ENCODE measurements at regions not wholly inside any gene's neighbourhood (a gene's known extent, or its start where the extent isn't known, plus 50 kb on each side); places are given as distances from the start of the nearest gene placed in this dataset.

DNA sequence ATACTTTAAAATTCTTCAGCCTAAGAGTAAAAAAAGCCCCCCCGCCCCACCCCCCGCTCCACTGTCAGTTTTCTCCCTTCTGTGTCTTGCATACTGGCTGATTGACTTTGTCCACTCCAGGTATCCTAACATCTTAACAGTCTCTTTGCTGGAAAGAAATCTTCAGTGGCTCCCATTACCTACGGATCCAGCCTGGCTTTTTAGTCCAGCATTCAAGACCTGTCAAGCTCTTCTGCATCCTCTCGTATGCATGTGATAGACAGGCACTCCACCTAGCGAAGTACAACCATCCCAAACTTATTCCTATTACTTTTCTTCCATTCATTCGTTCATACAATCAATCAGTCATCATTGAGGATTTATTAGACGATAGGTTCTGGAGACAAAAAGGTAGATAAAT is 288.1 kb downstream of the MYCN start:
- TF ChIP-seq MYC (IDR thresholded peaks at IDR 0.05; ENCODE audit: low read depth, low read length) (no peak), CTCF (IDR thresholded peaks at IDR 0.05; ENCODE audit: low read depth, low read length) (no peak), MAX (IDR thresholded peaks at IDR 0.05; ENCODE audit: low read depth, low read length) (no peak), POLR2A (IDR thresholded peaks at IDR 0.05; ENCODE audit: extremely low read depth, insufficient read length) (no peak)
- DNase-seq (ENCODE audit: low read depth), result no peak
- H3K4me3 ChIP-seq (ENCODE audit: low read depth, low read length), result no peak overlapping the region

DNA sequence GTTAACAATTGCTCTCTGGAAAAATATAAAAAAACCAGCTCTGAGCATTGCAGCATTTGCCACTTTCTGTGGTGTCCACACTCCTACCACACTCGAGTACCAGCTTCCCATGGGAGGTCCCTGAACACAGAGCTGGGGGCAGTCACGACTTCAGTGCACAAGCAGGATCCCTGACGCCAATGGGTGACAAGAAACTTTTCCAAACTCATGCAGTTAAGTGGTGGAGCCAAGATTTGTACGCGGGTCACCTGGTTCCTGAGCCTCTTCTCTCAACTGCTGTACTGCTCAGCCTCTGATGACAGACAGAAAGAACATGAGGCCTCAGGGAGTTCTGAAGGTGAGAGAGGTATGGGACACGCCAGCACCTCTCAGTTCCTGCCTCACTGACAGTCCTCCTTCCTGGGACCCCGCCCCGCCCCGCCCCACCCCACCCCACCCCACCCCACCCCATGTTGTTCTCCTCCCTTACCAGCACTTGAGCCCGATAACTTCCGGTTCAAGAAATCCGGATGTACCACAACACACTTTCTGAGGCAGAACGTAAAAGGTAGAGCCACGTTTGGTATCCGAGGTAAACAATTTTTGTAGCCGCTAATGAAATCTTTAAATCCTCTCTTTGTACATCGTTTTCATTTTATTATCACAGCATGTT is 287.6 kb downstream of the MYCN start:
- DNase-seq (ENCODE audit: low read depth), result no peak
- TF ChIP-seq CTCF (IDR thresholded peaks at IDR 0.05; ENCODE audit: low read depth, low read length) (no peak), MAX (IDR thresholded peaks at IDR 0.05; ENCODE audit: low read depth, low read length) (no peak), POLR2A (IDR thresholded peaks at IDR 0.05; ENCODE audit: extremely low read depth, insufficient read length) (no peak), MYC (IDR thresholded peaks at IDR 0.05; ENCODE audit: low read depth, low read length) (no peak)
- no peak overlapping the region for H3K4me3 ChIP-seq (ENCODE audit: low read depth, low read length)

DNA sequence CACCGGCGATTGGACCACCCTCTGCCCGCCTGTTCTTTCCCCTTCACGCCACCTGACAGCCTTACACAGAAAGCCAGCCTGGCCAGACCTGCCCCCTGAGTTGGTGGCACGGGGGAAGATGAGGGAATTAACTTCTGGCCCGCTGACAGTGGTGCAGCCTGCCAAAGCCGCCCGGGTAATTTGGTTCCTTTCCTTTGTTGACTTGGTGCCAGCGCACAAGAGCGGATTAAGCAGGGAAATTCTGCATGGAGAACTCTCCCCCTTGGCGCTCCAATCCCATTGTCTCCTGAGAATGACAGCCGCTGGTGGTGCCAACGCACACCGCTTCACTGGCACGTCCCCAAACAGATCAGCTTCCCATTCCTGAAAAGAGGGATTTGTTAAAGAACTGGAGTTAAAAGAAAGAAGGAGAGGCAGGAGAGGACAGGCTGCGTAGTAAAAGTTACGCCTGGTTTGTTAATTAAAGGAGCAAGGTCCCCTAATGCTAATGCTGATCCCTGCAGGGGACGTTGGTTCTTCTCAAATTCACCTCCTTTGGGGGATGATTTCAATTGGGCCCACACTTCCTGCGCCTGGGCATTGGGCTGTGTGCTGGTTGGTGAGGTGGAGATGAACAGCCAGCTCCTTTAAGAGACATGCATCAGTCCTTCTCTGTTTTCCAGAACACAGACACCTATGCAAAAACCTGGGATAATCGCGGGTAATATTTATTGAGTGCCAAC is 286.8 kb downstream of the MYCN start:
- TF ChIP-seq MYC (IDR thresholded peaks at IDR 0.05; ENCODE audit: low read depth, low read length) (no peak), POLR2A (IDR thresholded peaks at IDR 0.05; ENCODE audit: extremely low read depth, insufficient read length) (no peak), CTCF (IDR thresholded peaks at IDR 0.05; ENCODE audit: low read depth, low read length) (no peak), MAX (IDR thresholded peaks at IDR 0.05; ENCODE audit: low read depth, low read length) (no peak)
- DNase-seq (ENCODE audit: low read depth), result no peak

DNA sequence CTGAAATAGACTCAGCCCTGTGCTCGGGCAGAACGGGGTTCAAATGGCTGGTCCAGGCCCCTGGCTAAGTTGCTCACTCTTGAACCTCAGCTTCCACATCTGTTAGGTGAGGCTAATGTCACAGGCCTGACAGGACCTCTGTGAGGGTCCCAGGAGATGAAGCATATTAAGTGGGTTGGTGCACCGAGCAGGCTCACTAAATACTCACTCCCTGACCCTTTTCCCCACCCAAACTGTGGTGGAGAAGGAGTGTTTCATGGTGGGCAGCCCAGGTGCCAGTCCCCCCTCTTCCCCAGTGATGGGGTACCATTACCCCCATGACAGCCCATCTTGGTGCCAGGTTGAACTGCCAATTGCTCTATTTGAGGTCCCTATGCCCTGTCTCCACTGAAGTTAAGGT is 286.0 kb downstream of the MYCN start:
- H3K4me3 ChIP-seq (ENCODE audit: low read depth, low read length), result no peak overlapping the region
- no peak for DNase-seq (ENCODE audit: low read depth)
- TF ChIP-seq POLR2A (IDR thresholded peaks at IDR 0.05; ENCODE audit: extremely low read depth, insufficient read length) (no peak), CTCF (IDR thresholded peaks at IDR 0.05; ENCODE audit: low read depth, low read length) (no peak), MAX (IDR thresholded peaks at IDR 0.05; ENCODE audit: low read depth, low read length) (no peak), MYC (IDR thresholded peaks at IDR 0.05; ENCODE audit: low read depth, low read length) (no peak)

More for the DNA sequence above, 286.8 kb downstream of the MYCN start:
- no peak overlapping the region for H3K4me3 ChIP-seq (ENCODE audit: low read depth, low read length)

- TF ChIP-seq MYC (IDR thresholded peaks at IDR 0.05; ENCODE audit: low read depth, low read length), result no peak
- DNase-seq (ENCODE audit: low read depth), result no peak
- no peak overlapping the region for H3K4me3 ChIP-seq (ENCODE audit: low read depth, low read length)
Measured at GRCh38 chr2:16225545-16225944, 285.2 kb downstream of the MYCN start.

DNA sequence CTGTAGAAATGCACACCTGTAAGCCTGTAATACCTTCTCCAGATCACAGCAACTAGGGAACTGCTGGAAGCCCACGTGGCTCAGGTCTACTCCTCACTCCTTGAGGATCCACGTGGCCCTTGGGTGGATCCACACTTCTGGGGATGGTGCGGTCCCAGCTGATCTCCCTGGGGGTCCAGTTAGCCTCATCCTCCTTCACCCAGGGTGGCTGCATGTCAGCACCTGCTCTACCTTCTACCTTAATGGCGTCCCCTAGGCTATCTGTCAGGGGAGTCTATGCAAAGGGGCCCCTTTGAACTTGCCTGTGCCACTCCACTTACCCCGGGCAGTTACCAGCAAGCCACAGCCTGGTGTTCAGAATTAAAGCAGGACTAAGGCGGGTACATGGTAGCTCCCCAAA is 284.7 kb downstream of the MYCN start:
- no peak for TF ChIP-seq MAX (IDR thresholded peaks at IDR 0.05; ENCODE audit: low read depth, low read length)
- TF ChIP-seq POLR2A (IDR thresholded peaks at IDR 0.05; ENCODE audit: extremely low read depth, insufficient read length), result no peak
- no peak for TF ChIP-seq CTCF (IDR thresholded peaks at IDR 0.05; ENCODE audit: low read depth, low read length)
- TF ChIP-seq MYC (IDR thresholded peaks at IDR 0.05; ENCODE audit: low read depth, low read length), result no peak
- no peak overlapping the region for H3K4me3 ChIP-seq (ENCODE audit: low read depth, low read length)
- no peak for DNase-seq (ENCODE audit: low read depth)

Data from NB4 (cell line).